GM13977 (cell line): ENCODE measurements at regions not wholly inside any gene's neighbourhood (a gene's known extent, or its start where the extent isn't known, plus 50 kb on each side); places are given as distances from the start of the nearest gene placed in this dataset.

ENCODE experiments used
- DNase-seq: peaks from one replicate; pipeline ENCODE4 v3.0.0; 2012; ENCODE audit warnings: low spot score
- CTCF ChIP-seq: IDR thresholded peaks from 2 replicates; pipeline ENCODE4 v1.5.1; 2012; ENCODE audit warnings: mild to moderate bottlenecking, control low read depth; ENCODE audit not compliant: insufficient read depth; ENCODE audit errors: extremely low read depth, missing control alignments
- in situ Hi-C: fragments of 300-500 bp; cut with MboI; formaldehyde crosslinking; loops from one replicate; pipeline ENCODE4 v1.12.0; 2022; ENCODE audit warnings: low sequenced_read_pairs, low pct_unique_long_range_greater_than_20kb, mixed read lengths, inconsistent platforms; ENCODE audit not compliant: unreplicated experiment

GRCh38 chr2:19708776-19709175 lies 193.0 kb downstream of the TTC32 start:
- no peak for DNase-seq
- TF ChIP-seq CTCF: no peak
- in situ Hi-C loops: no loop called here

GRCh38 chr2:19706332-19706731 lies 195.5 kb downstream of the TTC32 start:
- no peak for DNase-seq
- no peak for TF ChIP-seq CTCF
- in situ Hi-C loops: no loop called here

DNA sequence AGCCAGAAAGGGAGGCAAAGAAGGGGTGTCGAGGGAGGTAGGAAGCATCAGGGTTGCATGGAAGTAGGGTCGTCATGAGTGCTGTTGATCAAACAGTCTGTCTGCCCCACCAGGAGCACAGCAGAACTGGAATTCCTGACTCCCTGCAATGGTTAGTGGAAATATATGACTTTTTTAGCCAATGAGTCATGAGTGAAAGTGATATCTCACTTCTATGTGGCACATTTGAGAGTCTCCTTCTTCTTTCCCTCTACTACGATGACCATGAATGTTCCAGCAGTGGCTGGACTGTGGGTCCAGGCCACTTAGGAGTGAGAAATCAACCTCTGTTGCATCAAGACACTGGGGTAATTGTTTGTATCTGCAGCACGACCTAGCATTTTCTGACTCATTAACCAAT lies 199.5 kb downstream of the TTC32 start:
- in situ Hi-C loops: no loop called here
- DNase-seq: no peak
- TF ChIP-seq CTCF: no peak

DNA sequence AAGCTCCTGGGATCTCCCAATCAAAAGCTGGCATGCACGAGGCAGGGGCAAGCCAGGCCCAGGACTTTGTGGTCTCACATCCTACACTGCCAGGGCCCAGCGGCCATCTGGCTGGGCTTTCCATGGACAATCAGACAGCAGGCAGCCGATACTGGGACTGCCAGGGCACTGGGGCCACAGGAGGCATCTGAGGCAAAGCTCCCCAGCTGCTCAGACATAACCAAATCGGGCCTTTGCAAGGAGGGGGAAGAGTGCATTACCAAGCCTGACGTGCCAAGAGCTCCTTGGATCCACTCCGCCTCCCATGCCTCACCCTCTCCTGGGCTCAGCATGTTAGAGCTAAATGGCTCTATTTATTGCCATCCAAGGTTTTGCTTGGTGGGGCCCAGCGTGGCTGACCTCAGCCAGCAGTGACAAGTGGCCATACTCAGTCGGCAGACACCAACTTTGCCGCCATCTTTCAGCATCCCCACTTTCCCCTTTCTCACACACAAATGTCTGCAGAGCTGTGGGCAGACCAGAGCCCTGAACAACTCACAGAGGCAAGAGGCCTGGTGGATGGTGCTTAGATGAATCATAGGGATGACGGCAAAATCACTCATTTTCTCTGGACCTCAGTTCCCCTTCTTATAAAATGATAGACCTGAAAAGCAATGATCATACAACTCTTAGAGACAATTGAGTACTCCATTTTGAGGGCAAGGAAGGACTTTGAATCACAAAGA lies 200.8 kb downstream of the TTC32 start:
- in situ Hi-C loops: no loop called here
- TF ChIP-seq CTCF: no peak
- no peak for DNase-seq

- in situ Hi-C loops: no loop called here
- no peak for TF ChIP-seq CTCF
- no peak for DNase-seq
Observed at GRCh38 chr2:19697131-19697530, 204.7 kb downstream of the TTC32 start.

GRCh38 chr2:19695706-19696105 lies 206.1 kb downstream of the TTC32 start:
- TF ChIP-seq CTCF: no peak

More at GRCh38 chr2:19695706-19696105, 206.1 kb downstream of the TTC32 start:
- in situ Hi-C loops: no loop called here
- no peak for DNase-seq
